Stimulated activated naive B cell treated with anti-CD40 and anti-IgM and Interleukin-4, amounts not matched to agents 10 μg/mL and 1 μg/mL and 100 μg/mL, for 72 hours (primary cell): ENCODE measurements at regions not wholly inside any gene's neighbourhood (a gene's known extent, or its start where the extent isn't known, plus 50 kb on each side); places are given as distances from the start of the nearest gene placed in this dataset.

Experiments
- ATAC-seq, 2 donors: fragments of 150-1000 bp; cut with Tn5 transposase; replicated peaks; 2 replicates each; pipeline ENCODE4 v1.10.0; 2021; ENCODE audit warnings: moderate library complexity in 1 of 2
- DNase-seq: peaks from one replicate; pipeline ENCODE4 v3.0.0; 2021
- H3K27ac Mint-ChIP-seq: one replicate; pipeline ENCODE4 v1.8.0; 2022; ENCODE audit warnings: mild to moderate bottlenecking, mixed read lengths
- H3K27me3 Mint-ChIP-seq, 2 donors: one replicate each; pipeline ENCODE4 v1.8.0; 2022; ENCODE audit warnings: mixed read lengths in 2 of 2
- H3K36me3 Mint-ChIP-seq, 2 donors: one replicate each; pipeline ENCODE4 v1.8.0; 2022; ENCODE audit warnings: mixed read lengths in 2 of 2, mild to moderate bottlenecking in 1 of 2
- H3K4me1 Mint-ChIP-seq, 2 donors: one replicate each; pipeline ENCODE4 v1.8.0; 2022; ENCODE audit warnings: mixed read lengths in 2 of 2, mild to moderate bottlenecking in 1 of 2
- H3K4me3 Mint-ChIP-seq, 2 donors: one replicate each; pipeline ENCODE4 v1.8.0; 2022; ENCODE audit warnings: mild to moderate bottlenecking in 2 of 2, mixed read lengths in 2 of 2, moderate library complexity in 1 of 2
- H3K9me3 Mint-ChIP-seq, 2 donors: one replicate each; pipeline ENCODE4 v1.8.0; 2022; ENCODE audit warnings: mixed read lengths in 2 of 2, mild to moderate bottlenecking in 1 of 2

- Mint-ChIP-seq H3K27me3 (no peaks in the 10 kb centered on the region), H3K36me3 (no peaks in the 10 kb centered on the region), H3K4me3 (no peak overlapping the region), H3K4me1 (no peaks in the 10 kb centered on the region), H3K9me3 (no peaks in the 10 kb centered on the region), H3K27ac (no peak overlapping the region)
- ATAC-seq = no peak
- DNase-seq = no peak
These were observed 105.5 kb downstream of the ZC3H11B start for GRCh38 chr1:219507437-219507836.

GRCh38 chr1:219506936-219507335 is 106.0 kb downstream of the ZC3H11B start:
- Mint-ChIP-seq H3K9me3 (no peaks in the 10 kb centered on the region), H3K27me3 (no peaks in the 10 kb centered on the region), H3K4me1 (no peaks in the 10 kb centered on the region), H3K36me3 (no peaks in the 10 kb centered on the region), H3K27ac (no peak overlapping the region), H3K4me3 (no peak overlapping the region)
- DNase-seq (no peak), ATAC-seq (no peak)

GRCh38 chr1:219506473-219506899 is 106.4 kb downstream of the ZC3H11B start:
- H3K27ac Mint-ChIP-seq = no peak overlapping the region
- ATAC-seq (no peak), DNase-seq (no peak)
- H3K4me1 Mint-ChIP-seq = no peaks in the 10 kb centered on the region
- no peak overlapping the region for H3K4me3 Mint-ChIP-seq
- no peaks in the 10 kb centered on the region for H3K36me3 Mint-ChIP-seq
- H3K9me3 Mint-ChIP-seq = no peaks in the 10 kb centered on the region
- H3K27me3 Mint-ChIP-seq = no peaks in the 10 kb centered on the region

GRCh38 chr1:219505886-219506285 is 107.0 kb downstream of the ZC3H11B start:
- DNase-seq (no peak), ATAC-seq (no peak)
- no peaks in the 10 kb centered on the region for H3K36me3 Mint-ChIP-seq
- no peak overlapping the region for H3K27ac Mint-ChIP-seq
- no peaks in the 10 kb centered on the region for H3K9me3 Mint-ChIP-seq
- no peaks in the 10 kb centered on the region for H3K27me3 Mint-ChIP-seq
- no peak overlapping the region for H3K4me3 Mint-ChIP-seq
- H3K4me1 Mint-ChIP-seq = no peaks in the 10 kb centered on the region

- no peaks in the 10 kb centered on the region for H3K9me3 Mint-ChIP-seq
- DNase-seq = no peak
These were observed 109.3 kb downstream of the ZC3H11B start for GRCh38 chr1:219503604-219504003.

GRCh38 chr1:219500327-219500897 is 112.5 kb downstream of the ZC3H11B start:
- no peaks in the 10 kb centered on the region for H3K9me3 Mint-ChIP-seq
- no peak overlapping the region for H3K4me3 Mint-ChIP-seq
- no peak overlapping the region for H3K27ac Mint-ChIP-seq

More at GRCh38 chr1:219503604-219504003, 109.3 kb downstream of the ZC3H11B start:
- Mint-ChIP-seq H3K4me3 (no peak overlapping the region), H3K36me3 (no peaks in the 10 kb centered on the region), H3K27me3 (no peaks in the 10 kb centered on the region), H3K27ac (no peak overlapping the region), H3K4me1 (peaks cover 0 to 2% of the 10 kb centered on the region in 2 donors)
- ATAC-seq = no peak

GRCh38 chr1:219498666-219499065 is 114.2 kb downstream of the ZC3H11B start:
- no peaks in the 10 kb centered on the region for H3K36me3 Mint-ChIP-seq
- peaks cover 0 to 2% of the 10 kb centered on the region in 2 donors for H3K4me1 Mint-ChIP-seq
- H3K9me3 Mint-ChIP-seq = no peaks in the 10 kb centered on the region
- no peak overlapping the region for H3K4me3 Mint-ChIP-seq
- ATAC-seq (no peak), DNase-seq (no peak)
- H3K27ac Mint-ChIP-seq = no peak overlapping the region
- H3K27me3 Mint-ChIP-seq = no peaks in the 10 kb centered on the region

More at GRCh38 chr1:219500327-219500897, 112.5 kb downstream of the ZC3H11B start:
- Mint-ChIP-seq H3K36me3 (no peaks in the 10 kb centered on the region), H3K4me1 (peaks cover 0 to 2% of the 10 kb centered on the region in 2 donors), H3K27me3 (no peaks in the 10 kb centered on the region)
- DNase-seq (no peak), ATAC-seq (no peak)

GRCh38 chr1:219495737-219496408 is 117.0 kb downstream of the ZC3H11B start:
- H3K27me3 Mint-ChIP-seq = no peaks in the 10 kb centered on the region
- no peaks in the 10 kb centered on the region for H3K36me3 Mint-ChIP-seq
- H3K4me3 Mint-ChIP-seq = no peak overlapping the region
- ATAC-seq (no peak), DNase-seq (no peak)
- H3K27ac Mint-ChIP-seq = no peak overlapping the region
- peaks cover 0 to 2% of the 10 kb centered on the region in 2 donors for H3K4me1 Mint-ChIP-seq
- no peaks in the 10 kb centered on the region for H3K9me3 Mint-ChIP-seq

- H3K9me3 Mint-ChIP-seq = no peaks in the 10 kb centered on the region
- DNase-seq (no peak), ATAC-seq (no peak)
- H3K4me3 Mint-ChIP-seq = no peak overlapping the region
- no peaks in the 10 kb centered on the region for H3K4me1 Mint-ChIP-seq
- H3K36me3 Mint-ChIP-seq = no peaks in the 10 kb centered on the region
- no peaks in the 10 kb centered on the region for H3K27me3 Mint-ChIP-seq
- no peak overlapping the region for H3K27ac Mint-ChIP-seq
These were observed 120.2 kb downstream of the ZC3H11B start for GRCh38 chr1:219492717-219493116.

- ATAC-seq (no peak), DNase-seq (no peak)
- no peak overlapping the region for H3K4me3 Mint-ChIP-seq
- no peak overlapping the region for H3K27ac Mint-ChIP-seq
- H3K9me3 Mint-ChIP-seq = no peaks in the 10 kb centered on the region
- H3K4me1 Mint-ChIP-seq = no peaks in the 10 kb centered on the region
- no peaks in the 10 kb centered on the region for H3K36me3 Mint-ChIP-seq
- no peaks in the 10 kb centered on the region for H3K27me3 Mint-ChIP-seq
These were observed 122.3 kb downstream of the ZC3H11B start for GRCh38 chr1:219490566-219490965.

- DNase-seq (no peak), ATAC-seq (no peak)
- no peaks in the 10 kb centered on the region for H3K36me3 Mint-ChIP-seq
- H3K4me1 Mint-ChIP-seq = no peaks in the 10 kb centered on the region
- H3K4me3 Mint-ChIP-seq = no peak overlapping the region
- H3K27me3 Mint-ChIP-seq = no peaks in the 10 kb centered on the region
- H3K27ac Mint-ChIP-seq = no peak overlapping the region
- H3K9me3 Mint-ChIP-seq = no peaks in the 10 kb centered on the region
These were observed 123.3 kb downstream of the ZC3H11B start for GRCh38 chr1:219489636-219490035.

GRCh38 chr1:219488275-219488674 is 124.6 kb downstream of the ZC3H11B start:
- Mint-ChIP-seq H3K36me3 (no peaks in the 10 kb centered on the region), H3K27ac (no peak overlapping the region), H3K9me3 (no peaks in the 10 kb centered on the region), H3K27me3 (no peaks in the 10 kb centered on the region), H3K4me1 (no peaks in the 10 kb centered on the region), H3K4me3 (no peak overlapping the region)
- ATAC-seq (no peak), DNase-seq (no peak)

GRCh38 chr1:219483530-219483929 is 129.4 kb downstream of the ZC3H11B start:
- H3K27me3 Mint-ChIP-seq = no peaks in the 10 kb centered on the region
- no peaks in the 10 kb centered on the region for H3K4me1 Mint-ChIP-seq
- no peak overlapping the region for H3K4me3 Mint-ChIP-seq
- H3K36me3 Mint-ChIP-seq = no peaks in the 10 kb centered on the region
- H3K27ac Mint-ChIP-seq = no peak overlapping the region
- no peak for DNase-seq
- ATAC-seq = no peak
- H3K9me3 Mint-ChIP-seq = no peaks in the 10 kb centered on the region

GRCh38 chr1:219480011-219480410 is 132.9 kb downstream of the ZC3H11B start:
- peaks cover 0 to 2% of the 10 kb centered on the region in 2 donors for H3K4me1 Mint-ChIP-seq
- no peak for DNase-seq
- H3K27me3 Mint-ChIP-seq = no peaks in the 10 kb centered on the region
- no peaks in the 10 kb centered on the region for H3K9me3 Mint-ChIP-seq
- no peak overlapping the region for H3K4me3 Mint-ChIP-seq
- no peaks in the 10 kb centered on the region for H3K36me3 Mint-ChIP-seq
- H3K27ac Mint-ChIP-seq = no peak overlapping the region
- no peak for ATAC-seq

- DNase-seq = no peak
- Mint-ChIP-seq H3K36me3 (no peaks in the 10 kb centered on the region), H3K4me1 (peaks cover 0 to 2% of the 10 kb centered on the region in 2 donors), H3K9me3 (no peaks in the 10 kb centered on the region), H3K27me3 (no peaks in the 10 kb centered on the region), H3K27ac (no peak overlapping the region), H3K4me3 (no peak overlapping the region)
- ATAC-seq = no peak
These were observed 134.1 kb downstream of the ZC3H11B start for GRCh38 chr1:219478811-219479210.
